Activated B cell treated with CpG ODN at 0.5 μM for 24 hours (primary cell): ENCODE measurements at regions not wholly inside any gene's neighbourhood (a gene's known extent, or its start where the extent isn't known, plus 50 kb on each side); places are given as distances from the start of the nearest gene placed in this dataset.

ENCODE experiments used
- ATAC-seq: fragments of 200-7000 bp; cut with Tn5 transposase; one replicate; pipeline ENCODE4 v1.10.0; 2021; ENCODE audit warnings: low read depth, mild to moderate bottlenecking, moderate library complexity
- CTCF ChIA-PET: fragments of 350-600 bp; sonication (Branson Sonifier 250); formaldehyde crosslinking; loops from one replicate; lab custom pipeline; 2021; ENCODE audit warnings: antibody characterized with exemption; lab: Charles Lee
- POLR2A ChIA-PET: fragments of 350-600 bp; sonication (Branson Sonifier 250); formaldehyde crosslinking; loops from one replicate; lab custom pipeline; 2021; ENCODE audit warnings: antibody characterized with exemption; lab: Charles Lee
- DNase-seq: peaks from one replicate; pipeline ENCODE4 v3.0.0; 2022
- H3K27ac Mint-ChIP-seq: one replicate; pipeline ENCODE4 v1.8.0; 2020; ENCODE audit warnings: mixed read lengths
- H3K27me3 Mint-ChIP-seq: one replicate; pipeline ENCODE4 v1.8.0; 2021; ENCODE audit warnings: mixed read lengths
- H3K36me3 Mint-ChIP-seq: one replicate; pipeline ENCODE4 v1.8.0; 2021; ENCODE audit warnings: low read depth, mixed read lengths
- H3K4me1 Mint-ChIP-seq: one replicate; pipeline ENCODE4 v1.8.0; 2021; ENCODE audit warnings: mixed read lengths
- H3K4me3 Mint-ChIP-seq: one replicate; pipeline ENCODE4 v1.8.0; 2020; ENCODE audit warnings: mild to moderate bottlenecking, mixed read lengths
- H3K9me3 Mint-ChIP-seq: one replicate; pipeline ENCODE4 v1.8.0; 2020; ENCODE audit warnings: mixed read lengths
- intact Hi-C: fragments of 100-400 bp; cut with micrococcal nuclease; formaldehyde crosslinking; loops from one replicate; pipeline ENCODE4 v1.15.1; 2024
- TF ChIP-seq, protein P1 (sequence below): fragments of 200-600 bp; IDR thresholded peaks from one replicate; pipeline ENCODE4 v1.8.0; 2022; ENCODE audit warnings: antibody characterized with exemption, mild to moderate bottlenecking

GRCh38 chr4:180790471-180790870 is 1452.7 kb upstream of the TENM3 start:
- Mint-ChIP-seq H3K4me1 (no peaks in the 10 kb centered on the region), H3K9me3 (peaks cover 2% of the 10 kb centered on the region), H3K27me3 (no peaks in the 10 kb centered on the region), H3K4me3 (no peak overlapping the region), H3K27ac (no peak overlapping the region), H3K36me3 (no peaks in the 10 kb centered on the region)
- ChIA-PET CTCF (no interaction called here), POLR2A (no interaction called here)
- intact Hi-C loops: no loop called here
- DNase-seq (no peak), ATAC-seq (no peak)
- TF ChIP-seq, protein P1, sequence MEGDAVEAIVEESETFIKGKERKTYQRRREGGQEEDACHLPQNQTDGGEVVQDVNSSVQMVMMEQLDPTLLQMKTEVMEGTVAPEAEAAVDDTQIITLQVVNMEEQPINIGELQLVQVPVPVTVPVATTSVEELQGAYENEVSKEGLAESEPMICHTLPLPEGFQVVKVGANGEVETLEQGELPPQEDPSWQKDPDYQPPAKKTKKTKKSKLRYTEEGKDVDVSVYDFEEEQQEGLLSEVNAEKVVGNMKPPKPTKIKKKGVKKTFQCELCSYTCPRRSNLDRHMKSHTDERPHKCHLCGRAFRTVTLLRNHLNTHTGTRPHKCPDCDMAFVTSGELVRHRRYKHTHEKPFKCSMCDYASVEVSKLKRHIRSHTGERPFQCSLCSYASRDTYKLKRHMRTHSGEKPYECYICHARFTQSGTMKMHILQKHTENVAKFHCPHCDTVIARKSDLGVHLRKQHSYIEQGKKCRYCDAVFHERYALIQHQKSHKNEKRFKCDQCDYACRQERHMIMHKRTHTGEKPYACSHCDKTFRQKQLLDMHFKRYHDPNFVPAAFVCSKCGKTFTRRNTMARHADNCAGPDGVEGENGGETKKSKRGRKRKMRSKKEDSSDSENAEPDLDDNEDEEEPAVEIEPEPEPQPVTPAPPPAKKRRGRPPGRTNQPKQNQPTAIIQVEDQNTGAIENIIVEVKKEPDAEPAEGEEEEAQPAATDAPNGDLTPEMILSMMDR: no peak

DNA sequence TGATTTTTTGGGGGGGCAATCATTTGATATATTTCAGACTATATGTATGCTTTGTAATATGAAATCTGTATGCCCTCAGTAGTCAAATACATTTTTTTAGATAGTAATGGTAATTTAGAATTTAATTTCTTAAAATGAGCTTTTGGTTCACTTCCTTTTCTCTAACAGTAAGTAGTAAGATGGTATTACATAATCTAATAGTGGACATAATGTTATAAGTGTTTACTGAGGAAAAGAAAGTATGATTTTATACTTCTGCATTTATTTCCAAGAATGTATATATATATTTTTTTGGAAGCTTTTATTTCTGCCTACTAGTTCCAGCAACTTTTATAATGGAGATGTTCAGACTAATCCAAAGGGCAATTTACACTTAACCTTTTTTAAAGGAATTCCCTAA is 1450.7 kb upstream of the TENM3 start:
- Mint-ChIP-seq H3K27ac (no peak overlapping the region), H3K27me3 (no peaks in the 10 kb centered on the region), H3K36me3 (no peaks in the 10 kb centered on the region), H3K4me1 (no peaks in the 10 kb centered on the region), H3K4me3 (no peak overlapping the region), H3K9me3 (no peaks in the 10 kb centered on the region)
- POLR2A ChIA-PET: no interaction called here
- DNase-seq: no peak
- TF ChIP-seq, protein P1: no peak
- CTCF ChIA-PET: no interaction called here
- intact Hi-C loops: no loop called here
- no peak for ATAC-seq

DNA sequence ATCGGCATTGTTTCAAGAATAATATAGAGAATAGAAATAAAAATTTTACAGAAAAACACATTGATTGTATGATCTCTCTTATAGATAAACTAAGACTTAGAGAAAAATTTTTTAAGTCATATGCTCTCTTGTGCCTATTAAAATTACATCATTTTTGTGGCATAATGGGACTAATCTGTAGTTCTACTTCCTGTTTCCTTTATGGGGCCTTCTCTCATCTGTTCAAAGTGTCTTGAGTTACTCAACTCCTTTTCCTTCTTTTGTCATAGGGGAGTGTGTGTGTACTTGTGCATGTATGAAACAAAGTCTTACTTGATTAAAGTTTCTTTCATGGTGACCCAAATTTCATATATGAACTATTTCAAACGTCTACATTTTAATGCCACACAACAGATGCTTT is 1448.9 kb upstream of the TENM3 start:
- POLR2A ChIA-PET: no interaction called here
- ATAC-seq: no peak
- Mint-ChIP-seq H3K4me1 (no peaks in the 10 kb centered on the region), H3K9me3 (no peaks in the 10 kb centered on the region), H3K27ac (no peak overlapping the region), H3K36me3 (no peaks in the 10 kb centered on the region), H3K27me3 (no peaks in the 10 kb centered on the region), H3K4me3 (no peak overlapping the region)
- intact Hi-C loops: no loop called here
- TF ChIP-seq, protein P1: no peak
- CTCF ChIA-PET: no interaction called here
- DNase-seq: no peak

- Mint-ChIP-seq H3K27ac (no peak overlapping the region), H3K4me1 (no peaks in the 10 kb centered on the region), H3K27me3 (no peaks in the 10 kb centered on the region), H3K4me3 (no peak overlapping the region), H3K36me3 (no peaks in the 10 kb centered on the region), H3K9me3 (peaks cover 4% of the 10 kb centered on the region)
- DNase-seq (no peak), ATAC-seq (no peak)
- intact Hi-C loops: no loop called here
- POLR2A ChIA-PET: no interaction called here
- TF ChIP-seq, protein P1: no peak
- CTCF ChIA-PET: no interaction called here
Observed at GRCh38 chr4:180798036-180798577, 1445.1 kb upstream of the TENM3 start.

DNA sequence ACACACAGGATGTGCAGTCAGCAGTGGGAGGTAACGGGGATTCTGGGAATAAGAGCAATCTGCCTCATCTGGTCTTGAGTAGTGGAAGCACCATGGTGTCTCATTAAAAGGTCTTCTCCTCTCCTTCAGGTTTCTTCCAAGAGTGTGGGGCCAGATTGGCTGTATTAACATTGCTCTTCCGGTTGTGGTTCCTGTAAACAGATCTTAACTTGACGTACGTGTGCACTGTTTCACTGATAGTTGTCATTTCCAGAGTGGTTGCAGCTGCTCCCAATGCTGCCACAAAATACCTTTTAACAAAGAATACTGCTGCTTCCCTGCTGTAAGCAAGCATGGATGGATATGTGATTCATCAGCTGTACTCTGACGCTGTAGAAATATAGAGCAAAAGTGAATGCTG is 1443.4 kb upstream of the TENM3 start:
- TF ChIP-seq, protein P1: no peak
- Mint-ChIP-seq H3K4me3 (no peak overlapping the region), H3K36me3 (no peaks in the 10 kb centered on the region), H3K27me3 (no peaks in the 10 kb centered on the region), H3K4me1 (no peaks in the 10 kb centered on the region), H3K9me3 (peaks cover 4% of the 10 kb centered on the region), H3K27ac (no peak overlapping the region)
- ChIA-PET CTCF (no interaction called here), POLR2A (no interaction called here)
- no peak for ATAC-seq
- intact Hi-C loops: no loop called here
- DNase-seq: no peak
